ENCODE measurements at regions not wholly inside any gene's neighbourhood (a gene's known extent, or its start where the extent isn't known, plus 50 kb on each side); places are given as distances from the start of the nearest gene placed in this dataset.
"Not testable (repeated sequence)": the region's sequence is repeated elsewhere in the genome, so short reads cannot be mapped to it uniquely, and the experiment has no call there.

DNA sequence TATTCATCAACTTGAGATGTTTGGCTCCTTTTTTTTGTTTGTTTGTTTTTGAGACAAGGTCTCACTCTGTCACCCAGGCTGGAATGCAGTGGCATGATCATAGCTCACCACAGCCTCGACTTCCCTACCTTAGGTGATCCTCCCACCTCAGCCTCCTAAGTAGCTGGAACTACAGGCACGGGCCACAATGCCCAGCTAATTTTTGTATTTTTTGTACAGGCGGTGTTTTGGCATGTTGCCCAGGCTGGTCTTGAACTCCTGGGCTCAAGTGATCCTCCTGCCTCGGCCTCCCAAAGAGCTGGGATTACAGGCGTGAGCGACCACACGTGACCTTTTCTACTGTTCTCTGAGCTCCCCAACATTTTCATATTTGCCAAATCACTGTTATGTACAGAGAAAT lies 79.8 kb upstream of the EEA1 start:
- H3K27me3 ChIP-seq (ENCODE audit: insufficient read depth); H2AFZ ChIP-seq (ENCODE audit: low read depth); H3K79me2 ChIP-seq (ENCODE audit: insufficient read depth); H3K4me1 ChIP-seq (ENCODE audit: control insufficient read depth in 1 of 2, insufficient read depth in 2 of 2, low read depth in 1 of 2, low read length in 1 of 2); H3K9ac ChIP-seq; H4K20me1 ChIP-seq (ENCODE audit: insufficient read depth); H3K9me2 ChIP-seq; H3F3A ChIP-seq (replicated peaks; ENCODE audit: insufficient read depth); H3K36me3 ChIP-seq (replicated peaks in 1 of 2; ENCODE audit: control insufficient read depth in 1 of 2, insufficient read depth in 2 of 2, low read length in 1 of 2); H3K9me3 ChIP-seq; DNase-seq; H3K27ac ChIP-seq (ENCODE audit: low read depth in 2 of 2, low read length in 1 of 2); H3K4me3 ChIP-seq (ENCODE audit: low read depth in 2 of 2, low read length in 1 of 2); H3K4me2 ChIP-seq; POLR2A ChIA-PET: not testable (repeated sequence)
- 87% methylated on average over 7 of the region's 7 CpGs for WGBS (ENCODE audit: low lambda C conversion rate)
- CTCF ChIA-PET = interaction anchor here (1.1 to 4.9 kb wide), 4 partner anchors 22 to 1093 kb away, joined by 3 to 22 read pairs (median 12); no protein-coding TSS in a partner anchor

DNA sequence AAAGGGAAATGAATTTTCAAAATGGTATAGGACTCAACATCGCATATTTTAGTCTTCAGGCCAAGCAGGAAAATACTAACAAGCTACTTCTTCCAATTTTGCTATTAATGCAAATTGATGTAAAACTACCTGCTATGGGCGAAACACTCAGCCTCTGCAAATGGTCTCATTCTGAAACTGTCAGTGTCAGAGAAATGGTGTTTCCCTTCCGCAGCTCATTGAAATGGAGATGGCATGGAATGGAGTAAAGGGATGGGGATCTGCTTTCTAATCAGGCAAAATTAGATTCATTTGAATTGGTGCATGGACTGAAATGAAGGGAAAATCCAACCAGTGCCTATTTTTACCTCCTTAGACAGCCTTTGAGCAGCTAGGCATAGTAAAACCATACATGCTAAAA lies 80.4 kb upstream of the EEA1 start:
- Histone ChIP-seq H3K4me1 (ENCODE audit: control insufficient read depth in 1 of 2, insufficient read depth in 2 of 2, low read depth in 1 of 2, low read length in 1 of 2) (no peaks in the 10 kb centered on the region), H3K9ac (no peak overlapping the region), H3F3A (replicated peaks; ENCODE audit: insufficient read depth) (no peaks in the 10 kb centered on the region), H3K79me2 (ENCODE audit: insufficient read depth) (no peaks in the 10 kb centered on the region), H4K20me1 (ENCODE audit: insufficient read depth) (no peaks in the 10 kb centered on the region), H3K36me3 (replicated peaks in 1 of 2; ENCODE audit: control insufficient read depth in 1 of 2, insufficient read depth in 2 of 2, low read length in 1 of 2) (no peaks in the 10 kb centered on the region), H3K27me3 (ENCODE audit: insufficient read depth) (no peaks in the 10 kb centered on the region), H3K9me3 (no peaks in the 10 kb centered on the region), H3K4me2 (no peak overlapping the region), H3K9me2 (no peaks in the 10 kb centered on the region), H3K27ac (ENCODE audit: low read depth in 2 of 2, low read length in 1 of 2) (no peak overlapping the region), H3K4me3 (ENCODE audit: low read depth in 2 of 2, low read length in 1 of 2) (no peak overlapping the region), H2AFZ (ENCODE audit: low read depth) (no peak overlapping the region)
- ChIA-PET CTCF (interaction anchor here (1.1 to 4.9 kb wide), 4 partner anchors 22 to 1093 kb away, joined by 3 to 22 read pairs (median 12); no protein-coding TSS in a partner anchor), POLR2A (no interaction called here)
- TF ChIP-seq RAD21 (IDR thresholded peaks at IDR 0.05; ENCODE audit: low read length) (no peak), MXI1 (IDR thresholded peaks at IDR 0.05; ENCODE audit: low read depth, low read length) (no peak), GATA2 (CRISPR knock-in tag; IDR thresholded peaks at IDR 0.05) (no peak), TAF1 (IDR thresholded peaks at IDR 0.05; ENCODE audit: borderline replicate concordance, low read depth, low read length) (no peak), POLR2AphosphoS5 (IDR thresholded peaks at IDR 0.05; ENCODE audit: low read depth, low read length) (no peak), YY1 (IDR thresholded peaks at IDR 0.05; ENCODE audit: low read depth) (no peak), EP300 (IDR thresholded peaks at IDR 0.05; ENCODE audit: borderline replicate concordance in 1 of 2, low read depth in 1 of 2, low read length in 1 of 2) (no peak), TEAD4 (IDR thresholded peaks at IDR 0.05; ENCODE audit: borderline replicate concordance, insufficient read depth) (no peak), SMC3 (IDR thresholded peaks at IDR 0.05; ENCODE audit: low read depth, low read length) (no peak), FOXJ3 (CRISPR knock-in tag; IDR thresholded peaks at IDR 0.05) (no peak), EZH2phosphoT487 (IDR thresholded peaks at IDR 0.05; ENCODE audit: borderline replicate concordance, low read depth) (no peak), CHD2 (IDR thresholded peaks at IDR 0.05; ENCODE audit: low read length, partially characterized antibody) (no peak), RCOR1 (IDR thresholded peaks at IDR 0.05; ENCODE audit: low read length) (no peak)
- TF ChIP-seq, protein P1, sequence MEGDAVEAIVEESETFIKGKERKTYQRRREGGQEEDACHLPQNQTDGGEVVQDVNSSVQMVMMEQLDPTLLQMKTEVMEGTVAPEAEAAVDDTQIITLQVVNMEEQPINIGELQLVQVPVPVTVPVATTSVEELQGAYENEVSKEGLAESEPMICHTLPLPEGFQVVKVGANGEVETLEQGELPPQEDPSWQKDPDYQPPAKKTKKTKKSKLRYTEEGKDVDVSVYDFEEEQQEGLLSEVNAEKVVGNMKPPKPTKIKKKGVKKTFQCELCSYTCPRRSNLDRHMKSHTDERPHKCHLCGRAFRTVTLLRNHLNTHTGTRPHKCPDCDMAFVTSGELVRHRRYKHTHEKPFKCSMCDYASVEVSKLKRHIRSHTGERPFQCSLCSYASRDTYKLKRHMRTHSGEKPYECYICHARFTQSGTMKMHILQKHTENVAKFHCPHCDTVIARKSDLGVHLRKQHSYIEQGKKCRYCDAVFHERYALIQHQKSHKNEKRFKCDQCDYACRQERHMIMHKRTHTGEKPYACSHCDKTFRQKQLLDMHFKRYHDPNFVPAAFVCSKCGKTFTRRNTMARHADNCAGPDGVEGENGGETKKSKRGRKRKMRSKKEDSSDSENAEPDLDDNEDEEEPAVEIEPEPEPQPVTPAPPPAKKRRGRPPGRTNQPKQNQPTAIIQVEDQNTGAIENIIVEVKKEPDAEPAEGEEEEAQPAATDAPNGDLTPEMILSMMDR (IDR thresholded peaks at IDR 0.05) = no peak
- TF ChIP-seq, protein P2, sequence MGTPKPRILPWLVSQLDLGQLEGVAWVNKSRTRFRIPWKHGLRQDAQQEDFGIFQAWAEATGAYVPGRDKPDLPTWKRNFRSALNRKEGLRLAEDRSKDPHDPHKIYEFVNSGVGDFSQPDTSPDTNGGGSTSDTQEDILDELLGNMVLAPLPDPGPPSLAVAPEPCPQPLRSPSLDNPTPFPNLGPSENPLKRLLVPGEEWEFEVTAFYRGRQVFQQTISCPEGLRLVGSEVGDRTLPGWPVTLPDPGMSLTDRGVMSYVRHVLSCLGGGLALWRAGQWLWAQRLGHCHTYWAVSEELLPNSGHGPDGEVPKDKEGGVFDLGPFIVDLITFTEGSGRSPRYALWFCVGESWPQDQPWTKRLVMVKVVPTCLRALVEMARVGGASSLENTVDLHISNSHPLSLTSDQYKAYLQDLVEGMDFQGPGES (IDR thresholded peaks at IDR 0.05; ENCODE audit: low read depth, low read length) = no peak
- TF ChIP-seq, protein P3, sequence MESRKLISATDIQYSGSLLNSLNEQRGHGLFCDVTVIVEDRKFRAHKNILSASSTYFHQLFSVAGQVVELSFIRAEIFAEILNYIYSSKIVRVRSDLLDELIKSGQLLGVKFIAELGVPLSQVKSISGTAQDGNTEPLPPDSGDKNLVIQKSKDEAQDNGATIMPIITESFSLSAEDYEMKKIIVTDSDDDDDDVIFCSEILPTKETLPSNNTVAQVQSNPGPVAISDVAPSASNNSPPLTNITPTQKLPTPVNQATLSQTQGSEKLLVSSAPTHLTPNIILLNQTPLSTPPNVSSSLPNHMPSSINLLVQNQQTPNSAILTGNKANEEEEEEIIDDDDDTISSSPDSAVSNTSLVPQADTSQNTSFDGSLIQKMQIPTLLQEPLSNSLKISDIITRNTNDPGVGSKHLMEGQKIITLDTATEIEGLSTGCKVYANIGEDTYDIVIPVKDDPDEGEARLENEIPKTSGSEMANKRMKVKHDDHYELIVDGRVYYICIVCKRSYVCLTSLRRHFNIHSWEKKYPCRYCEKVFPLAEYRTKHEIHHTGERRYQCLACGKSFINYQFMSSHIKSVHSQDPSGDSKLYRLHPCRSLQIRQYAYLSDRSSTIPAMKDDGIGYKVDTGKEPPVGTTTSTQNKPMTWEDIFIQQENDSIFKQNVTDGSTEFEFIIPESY (IDR thresholded peaks at IDR 0.05; ENCODE audit: borderline replicate concordance, low read depth) = no peak
- DNase-seq = no peak
- WGBS (ENCODE audit: low lambda C conversion rate) = 94% methylated on average over 3 of the region's 3 CpGs

Data from SK-N-SH (cell line).